NCI-H226 (cell line): ENCODE measurements at regions not wholly inside any gene's neighbourhood (a gene's known extent, or its start where the extent isn't known, plus 50 kb on each side); places are given as distances from the start of the nearest gene placed in this dataset.
A peak's percentile ranks its signal among the peaks of the same experiment; 100 is the strongest.
"Not testable (repeated sequence)": the region's sequence is repeated elsewhere in the genome, so short reads cannot be mapped to it uniquely, and the experiment has no call there.

Experiments used
- DNase-seq: peaks from one replicate; pipeline ENCODE4 v3.0.0-alpha.2; 2015

GRCh38 chr13:21883713-21884112, 212.8 kb downstream of the FGF9 start:
- no peak for DNase-seq

- DNase-seq = no peak
Measured at GRCh38 chr13:21884299-21884909, 213.5 kb downstream of the FGF9 start.

DNA sequence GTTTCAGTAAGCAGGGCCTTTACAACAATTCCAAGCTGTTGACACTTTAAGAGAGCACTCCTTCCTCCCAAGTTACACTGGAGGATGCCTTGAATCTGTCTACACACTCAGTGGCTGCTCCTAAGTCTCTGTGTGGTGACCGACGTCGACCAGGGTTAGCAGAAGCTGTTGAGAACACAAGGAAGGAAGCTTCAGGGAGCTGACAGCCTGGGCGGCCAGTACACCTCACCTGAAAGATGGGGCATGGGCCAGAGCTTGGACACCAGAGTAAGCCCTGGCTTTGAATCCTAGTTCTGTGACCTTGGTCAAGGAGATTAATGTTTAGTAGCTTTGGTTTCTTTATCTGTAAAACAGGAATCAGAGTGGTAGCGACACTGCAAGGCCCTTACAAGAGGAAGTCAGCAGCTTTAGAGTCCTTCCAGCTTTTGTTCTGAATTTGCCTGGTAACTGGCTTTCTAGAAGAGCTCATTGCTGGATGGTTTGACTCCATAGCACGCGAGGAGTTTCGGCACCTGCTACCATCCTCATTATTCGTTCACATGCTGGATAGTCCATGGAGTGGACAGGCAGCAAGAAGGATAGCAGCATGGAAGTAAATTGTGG, 214.2 kb downstream of the FGF9 start:
- DNase-seq = no peak

DNA sequence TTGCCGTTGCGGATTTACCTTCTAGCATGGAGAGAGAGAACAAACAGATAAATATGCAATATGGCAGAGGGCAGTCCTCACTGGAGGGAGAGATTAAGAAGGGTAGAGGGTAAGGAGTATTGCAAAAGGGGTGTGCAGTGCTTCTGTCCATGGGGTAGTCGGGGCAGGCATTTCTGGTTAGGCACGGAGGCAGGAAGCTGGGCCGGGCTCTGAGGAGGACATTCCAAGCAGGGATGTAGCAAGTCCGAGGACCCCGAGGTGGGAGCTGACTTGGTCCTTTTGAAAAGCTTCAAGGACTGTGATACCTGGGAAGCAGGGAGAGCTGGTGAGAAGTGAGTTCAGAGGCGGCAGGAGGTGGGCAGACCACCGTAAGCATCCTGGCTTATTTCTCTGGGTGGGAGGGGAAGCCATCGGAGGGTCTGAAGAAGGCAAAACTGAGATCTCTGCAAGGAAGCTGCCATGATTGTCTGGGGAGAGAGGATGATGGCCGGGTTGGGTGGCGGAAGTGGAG, 214.9 kb downstream of the FGF9 start:
- DNase-seq = no peak

GRCh38 chr13:21889651-21890050, 218.8 kb downstream of the FGF9 start:
- no peak for DNase-seq

GRCh38 chr13:21890220-21890619, 219.3 kb downstream of the FGF9 start:
- DNase-seq = not testable (repeated sequence)

- no peak for DNase-seq
Measured at GRCh38 chr13:21894091-21894490, 223.2 kb downstream of the FGF9 start.

DNA sequence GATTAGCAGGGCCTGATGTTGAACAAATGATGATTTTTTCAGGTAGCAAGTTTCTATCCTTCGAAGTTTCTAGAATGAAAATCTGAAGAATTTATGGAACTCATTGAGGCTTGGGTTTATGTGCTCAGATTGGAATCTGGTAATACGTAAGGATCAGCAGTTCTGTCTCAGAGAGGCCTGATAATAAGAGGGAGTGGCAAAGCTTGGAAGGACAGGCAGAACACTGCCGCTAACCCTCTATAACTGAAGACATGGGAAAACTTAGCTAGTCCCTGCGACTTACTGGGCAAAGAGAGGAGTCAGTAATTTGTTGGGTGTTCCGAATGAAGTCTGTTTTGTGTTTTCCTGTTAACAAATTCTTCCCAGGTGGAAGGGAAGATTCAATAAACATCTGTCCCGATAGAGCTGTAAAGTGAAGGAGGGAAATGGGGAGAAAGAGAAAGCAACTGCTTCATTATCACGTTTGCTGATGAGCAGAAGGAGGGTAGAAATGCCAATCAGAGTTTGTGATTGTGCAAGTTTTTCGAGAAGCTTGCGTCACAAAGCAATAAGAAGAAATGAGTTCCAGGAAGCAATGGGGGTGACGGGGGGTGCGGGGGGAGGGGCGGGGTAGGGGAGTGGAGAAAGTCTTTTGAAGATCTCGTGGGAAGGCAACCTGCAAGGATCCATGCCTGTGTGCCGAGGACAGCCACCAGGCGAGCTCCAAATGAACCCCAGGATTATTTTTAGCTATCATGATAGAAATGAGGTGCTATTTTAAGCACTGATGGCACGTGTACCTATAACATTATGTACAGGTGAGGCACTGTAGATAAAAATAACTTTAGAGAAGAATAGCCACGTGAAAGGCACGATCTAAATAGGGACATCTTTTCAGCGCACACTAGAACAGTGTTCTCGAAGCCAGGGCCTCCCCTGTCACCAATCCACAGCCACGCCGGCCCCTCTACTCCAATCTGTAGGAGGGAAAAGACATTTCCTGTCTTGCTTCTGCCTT, 224.1 kb downstream of the FGF9 start:
- no peak for DNase-seq

GRCh38 chr13:21895779-21896178, 224.9 kb downstream of the FGF9 start:
- no peak for DNase-seq

- no peak for DNase-seq
Measured at GRCh38 chr13:21897161-21897560, 226.3 kb downstream of the FGF9 start.

DNA sequence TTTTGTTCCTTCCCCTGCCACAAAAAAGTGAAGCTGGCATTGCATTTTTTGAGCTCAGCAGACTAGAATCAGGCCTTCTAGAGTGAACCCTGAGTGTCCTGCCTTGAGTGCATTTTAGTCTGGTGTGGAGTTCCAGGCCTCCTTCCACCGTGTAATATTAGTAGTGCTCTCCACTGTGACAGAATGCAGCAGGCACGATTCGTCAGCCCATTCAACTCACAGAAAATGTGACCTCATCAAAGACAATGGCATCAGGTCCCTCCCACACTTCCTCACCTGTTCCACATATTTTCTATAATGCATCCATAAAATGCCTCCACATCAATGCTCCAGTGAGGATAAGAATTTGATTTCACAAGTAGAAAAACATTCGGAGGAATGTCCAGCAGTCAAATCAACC, 227.6 kb downstream of the FGF9 start:
- DNase-seq = no peak

DNA sequence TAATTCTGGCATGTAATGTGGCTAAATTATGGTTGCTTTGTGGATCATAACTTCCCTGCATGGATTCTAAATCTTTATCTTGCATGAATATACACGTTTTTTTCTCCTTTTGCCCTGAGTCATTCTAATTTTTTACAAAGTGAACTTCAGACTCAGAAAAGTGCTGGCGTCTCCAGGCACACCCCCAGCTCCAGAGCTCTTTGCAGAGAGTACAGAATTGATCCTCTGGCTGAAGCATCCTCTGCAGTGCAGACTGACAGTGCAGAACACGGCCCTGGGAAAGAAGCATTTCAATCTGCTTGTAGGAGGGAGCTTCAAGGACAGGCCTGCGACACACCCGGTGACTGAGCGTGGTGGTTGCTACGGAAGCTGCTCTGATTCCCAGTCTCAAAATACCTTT, 228.1 kb downstream of the FGF9 start:
- no peak for DNase-seq

- DNase-seq = no peak
Measured at GRCh38 chr13:21901336-21901735, 230.5 kb downstream of the FGF9 start.

- DNase-seq = peak; percentile 1
Measured at GRCh38 chr13:21901811-21902708, 231.2 kb downstream of the FGF9 start.

- DNase-seq = no peak
Measured at GRCh38 chr13:21902709-21903098, 231.8 kb downstream of the FGF9 start.

DNA sequence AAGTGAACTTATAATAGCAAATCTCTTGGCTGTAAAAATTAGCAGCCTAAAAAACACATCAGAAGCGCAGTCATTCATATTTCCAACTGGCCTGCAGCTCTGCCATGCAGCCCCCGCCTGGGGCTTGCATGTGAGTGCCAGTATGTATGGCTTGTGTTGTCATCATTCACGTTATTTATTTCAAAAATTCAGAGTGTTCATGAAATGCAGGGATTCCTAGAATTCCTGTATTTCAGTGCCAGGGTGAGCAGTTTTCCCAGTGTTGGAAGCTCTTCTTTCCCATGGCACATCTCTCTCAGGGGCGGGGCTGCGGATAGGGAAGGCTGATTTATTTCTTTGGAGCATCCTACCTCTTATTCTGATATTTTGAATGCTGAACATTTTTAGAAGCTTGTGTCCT, 234.6 kb downstream of the FGF9 start:
- DNase-seq = no peak

GRCh38 chr13:21909331-21909730, 238.5 kb downstream of the FGF9 start:
- DNase-seq = peak; percentile 10

DNA sequence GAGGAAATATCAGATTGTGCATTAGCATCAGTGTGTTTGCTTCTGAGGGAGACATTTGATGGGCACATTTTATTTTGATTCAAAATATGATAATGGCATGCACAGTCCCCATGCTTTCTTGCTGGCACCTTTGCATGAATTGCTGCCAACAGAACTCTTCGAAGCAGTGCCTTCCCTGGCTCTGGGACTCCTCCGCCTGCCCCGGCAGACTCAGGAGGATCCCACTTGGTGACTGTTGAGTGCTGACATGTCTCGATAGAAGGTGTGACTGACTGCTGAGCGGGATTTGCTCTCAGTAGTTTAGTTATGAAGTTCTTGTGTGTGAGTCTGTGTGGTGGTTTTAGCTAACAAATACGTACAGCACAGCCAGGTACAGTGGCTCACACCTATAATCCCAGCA, 239.7 kb downstream of the FGF9 start:
- DNase-seq = no peak

DNA sequence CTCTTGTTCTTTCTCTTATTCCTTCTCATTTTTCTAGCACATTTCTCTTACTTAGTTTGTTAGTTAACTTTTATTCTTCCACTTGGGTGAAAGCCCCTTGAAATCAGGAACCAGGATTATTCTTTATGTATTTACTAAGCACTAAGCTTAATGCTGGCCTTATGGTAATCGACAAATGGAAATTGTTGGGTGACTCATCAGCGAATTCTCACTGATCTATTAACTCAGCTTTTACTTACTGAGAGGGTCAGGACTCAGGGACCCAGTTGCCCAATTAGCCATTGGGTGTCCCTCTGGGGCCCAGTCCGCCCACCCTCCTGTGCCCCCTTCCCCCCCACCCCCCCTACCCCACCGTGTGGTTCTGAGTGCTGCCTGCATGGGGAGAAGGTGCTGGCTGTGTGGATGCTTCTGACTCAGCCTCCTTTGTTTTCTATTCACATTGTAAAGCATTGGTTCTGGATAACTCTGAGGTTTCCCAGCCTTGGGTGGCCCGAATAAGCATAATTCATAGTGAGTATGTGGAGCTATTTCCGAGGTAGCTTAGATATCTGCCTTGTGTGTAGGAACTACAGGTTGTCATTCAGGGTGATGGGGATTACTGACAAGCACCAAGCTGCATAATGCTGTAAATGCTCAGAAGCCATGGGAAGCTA, 240.9 kb downstream of the FGF9 start:
- DNase-seq = no peak

DNA sequence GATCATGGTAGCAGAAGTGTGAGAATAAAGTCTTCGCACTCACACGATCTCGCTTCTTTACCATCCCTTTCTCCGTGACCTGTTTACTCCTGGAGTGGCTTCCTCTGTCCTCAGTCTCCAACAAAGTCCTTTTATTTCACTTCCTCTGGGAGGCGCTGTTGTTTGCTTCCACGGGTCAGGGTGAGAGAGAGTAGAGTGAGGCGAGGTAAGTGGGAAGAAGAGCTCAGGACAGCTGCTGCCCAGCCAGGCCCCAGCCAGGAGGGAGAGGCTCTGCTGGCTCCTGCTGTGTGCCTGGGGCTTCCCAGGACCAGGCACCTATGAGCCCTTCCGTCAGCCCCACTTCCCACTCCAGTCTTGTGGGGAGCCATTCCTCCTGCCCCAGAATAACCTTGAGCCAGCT, 242.1 kb downstream of the FGF9 start:
- DNase-seq = no peak

- no peak for DNase-seq
Measured at GRCh38 chr13:21917086-21918015, 246.5 kb downstream of the FGF9 start.
